Liver (tissue), 8 donors: ENCODE measurements at regions not wholly inside any gene's neighbourhood (a gene's known extent, or its start where the extent isn't known, plus 50 kb on each side); places are given as distances from the start of the nearest gene placed in this dataset.

Experiments used
- DNase-seq: peaks from one replicate; pipeline ENCODE4 v3.0.0-alpha.2; 2017; ENCODE audit warnings: low spot score
- H3K27ac ChIP-seq, 2 donors: one replicate each; pipeline ENCODE4 v1.7.0; 2013; ENCODE audit warnings: inconsistent platforms in 2 of 2, low read length in 2 of 2, control low read depth in 1 of 2, low read depth in 1 of 2, mild to moderate bottlenecking in 1 of 2
- H3K27me3 ChIP-seq, 4 donors: one replicate each; pipeline versions ENCODE4 v1.6.1 to v1.7.0; 2013; ENCODE audit warnings: low read length in 3 of 4, inconsistent platforms in 1 of 4, mild to moderate bottlenecking in 1 of 4, moderate library complexity in 1 of 4; ENCODE audit not compliant: control insufficient read depth in 4 of 4, insufficient read depth in 4 of 4
- H3K36me3 ChIP-seq, 4 donors: one replicate each; pipeline versions ENCODE4 v1.6.1 to v1.7.0; 2013; ENCODE audit warnings: low read length in 3 of 4, mild to moderate bottlenecking in 3 of 4, low read depth in 1 of 4, moderate library complexity in 1 of 4; ENCODE audit not compliant: control insufficient read depth in 4 of 4, insufficient read depth in 3 of 4
- H3K4me1 ChIP-seq, 4 donors: one replicate each; pipeline versions ENCODE4 v1.6.1 to v1.7.0; 2013; ENCODE audit warnings: low read length in 3 of 4, mild to moderate bottlenecking in 3 of 4, moderate library complexity in 1 of 4; ENCODE audit not compliant: control insufficient read depth in 4 of 4, insufficient read depth in 4 of 4
- H3K4me3 ChIP-seq, 3 donors: one replicate each; pipeline versions ENCODE4 v1.6.1 to v1.7.0; 2013; ENCODE audit warnings: low read length in 3 of 3, control low read depth in 1 of 3, low read depth in 1 of 3, mild to moderate bottlenecking in 1 of 3
- H3K9ac ChIP-seq, 2 donors: one replicate each; pipeline ENCODE4 v1.7.0; 2013; ENCODE audit warnings: low read length in 2 of 2, mild to moderate bottlenecking in 2 of 2, moderate library complexity in 2 of 2, control low read depth in 1 of 2, low read depth in 1 of 2
- H3K9me3 ChIP-seq, 4 donors: one replicate each; pipeline versions ENCODE4 v1.6.1 to v1.7.0; 2013; ENCODE audit warnings: low read length in 3 of 4; ENCODE audit not compliant: control insufficient read depth in 4 of 4
- EGR1 ChIP-seq, 2 donors: IDR thresholded peaks; 2 replicates each; pipeline ENCODE4 v1.6.1; 2016 to 2018; ENCODE audit warnings: antibody characterized with exemption in 2 of 2, low read depth in 2 of 2
- FOXA1 ChIP-seq: IDR thresholded peaks from 2 replicates; pipeline ENCODE4 v1.6.1; 2016; ENCODE audit warnings: antibody characterized with exemption
- GABPA ChIP-seq, 2 donors: IDR thresholded peaks in 1 of 2; conservative IDR thresholded peaks in 1 of 2; 2 replicates each; pipeline ENCODE4 v1.6.1; 2016; ENCODE audit warnings: antibody characterized with exemption in 2 of 2, mild to moderate bottlenecking in 1 of 2, moderate library complexity in 1 of 2
- HNF4A ChIP-seq, 2 donors: conservative IDR thresholded peaks; 2 replicates each; pipeline ENCODE4 v1.6.1; 2016; ENCODE audit warnings: antibody characterized with exemption in 2 of 2, mild to moderate bottlenecking in 2 of 2
- HNF4G ChIP-seq: IDR thresholded peaks from 2 replicates; pipeline ENCODE4 v1.6.1; 2016; ENCODE audit warnings: antibody characterized with exemption
- JUND ChIP-seq, 2 donors: IDR thresholded peaks; 2 replicates each; pipeline ENCODE4 v1.6.1; 2016; ENCODE audit warnings: antibody characterized with exemption in 2 of 2
- NR2F2 ChIP-seq: IDR thresholded peaks from 2 replicates; pipeline ENCODE4 v1.6.1; 2016; ENCODE audit warnings: antibody characterized with exemption
- RAD21 ChIP-seq, 2 donors: IDR thresholded peaks; 2 replicates each; pipeline ENCODE4 v1.6.1; 2016; ENCODE audit warnings: antibody characterized with exemption in 2 of 2, mild to moderate bottlenecking in 2 of 2
- REST ChIP-seq: IDR thresholded peaks from 2 replicates; pipeline ENCODE4 v1.6.1; 2016; ENCODE audit warnings: antibody characterized with exemption, mild to moderate bottlenecking
- RXRA ChIP-seq, 2 donors: IDR thresholded peaks; 2 replicates each; pipeline ENCODE4 v1.6.1; 2017 to 2018; ENCODE audit warnings: antibody characterized with exemption in 2 of 2, mild to moderate bottlenecking in 1 of 2
- SP1 ChIP-seq: IDR thresholded peaks from 2 replicates; pipeline ENCODE4 v1.6.1; 2018; ENCODE audit warnings: antibody characterized with exemption, mild to moderate bottlenecking
- TAF1 ChIP-seq: conservative IDR thresholded peaks from 2 replicates; pipeline ENCODE4 v1.6.1; 2016; ENCODE audit warnings: antibody characterized with exemption, mild to moderate bottlenecking
- ZBTB33 ChIP-seq: IDR thresholded peaks from 2 replicates; pipeline ENCODE4 v1.6.1; 2016; ENCODE audit warnings: antibody characterized with exemption
- WGBS: extraction: QIAGEN DNeasy Blood & Tissue Kit; methylation state at CpG from one replicate; pipeline ENCODE4 v1.1.7; 2013; 5-methylcytosine and 5-hydroxymethylcytosine counted together
- TF ChIP-seq, protein P1 (sequence below): fragments of 150-350 bp; IDR thresholded peaks from 2 replicates; pipeline ENCODE4 v1.5.1; 2017; ENCODE audit warnings: improper control_type of control experiment, low read depth, low read length; ENCODE audit not compliant: missing input control
- TF ChIP-seq, protein P2 (sequence below): IDR thresholded peaks from 2 replicates; pipeline ENCODE4 v1.6.1; 2016; ENCODE audit warnings: antibody characterized with exemption
- TF ChIP-seq, protein P3 (sequence below): IDR thresholded peaks from 2 replicates; pipeline ENCODE4 v1.6.1; 2016; ENCODE audit warnings: antibody characterized with exemption
- donor health status: healthy.
- donor health status: healthy.
- donor health status: healthy.
- donor health status: healthy.
- donor health status: healthy.

DNA sequence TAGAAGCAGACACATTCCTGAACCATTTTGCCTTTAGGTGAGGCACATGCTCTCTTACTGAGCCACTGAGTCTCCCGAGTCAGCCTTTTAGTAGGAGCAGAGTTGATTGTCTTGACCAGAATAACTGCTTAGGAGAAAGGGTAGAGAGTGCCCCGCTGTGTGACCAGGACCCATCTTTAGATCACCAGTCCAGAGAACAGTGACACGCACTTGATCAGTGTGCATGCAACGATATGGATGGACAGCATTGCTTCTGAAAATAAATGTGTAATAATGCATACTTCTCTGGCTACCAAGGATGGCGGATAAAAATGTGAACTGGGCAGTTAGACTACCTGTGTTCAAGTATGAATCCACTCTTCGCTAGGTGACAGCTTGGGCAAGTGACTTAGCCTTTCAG lies 897.7 kb downstream of the TRIML1 start:
- Histone ChIP-seq H3K4me3 (no peak overlapping the region), H3K4me1 (no peaks in the 10 kb centered on the region), H3K27me3 (peaks cover 0 to 7% (median 0%) of the 10 kb centered on the region in 4 donors), H3K36me3 (no peaks in the 10 kb centered on the region), H3K9me3 (peaks cover 0 to 6% (median 0%) of the 10 kb centered on the region in 4 donors), H3K9ac (no peak overlapping the region), H3K27ac (no peak overlapping the region)
- no peak for DNase-seq
- TF ChIP-seq, protein P1, sequence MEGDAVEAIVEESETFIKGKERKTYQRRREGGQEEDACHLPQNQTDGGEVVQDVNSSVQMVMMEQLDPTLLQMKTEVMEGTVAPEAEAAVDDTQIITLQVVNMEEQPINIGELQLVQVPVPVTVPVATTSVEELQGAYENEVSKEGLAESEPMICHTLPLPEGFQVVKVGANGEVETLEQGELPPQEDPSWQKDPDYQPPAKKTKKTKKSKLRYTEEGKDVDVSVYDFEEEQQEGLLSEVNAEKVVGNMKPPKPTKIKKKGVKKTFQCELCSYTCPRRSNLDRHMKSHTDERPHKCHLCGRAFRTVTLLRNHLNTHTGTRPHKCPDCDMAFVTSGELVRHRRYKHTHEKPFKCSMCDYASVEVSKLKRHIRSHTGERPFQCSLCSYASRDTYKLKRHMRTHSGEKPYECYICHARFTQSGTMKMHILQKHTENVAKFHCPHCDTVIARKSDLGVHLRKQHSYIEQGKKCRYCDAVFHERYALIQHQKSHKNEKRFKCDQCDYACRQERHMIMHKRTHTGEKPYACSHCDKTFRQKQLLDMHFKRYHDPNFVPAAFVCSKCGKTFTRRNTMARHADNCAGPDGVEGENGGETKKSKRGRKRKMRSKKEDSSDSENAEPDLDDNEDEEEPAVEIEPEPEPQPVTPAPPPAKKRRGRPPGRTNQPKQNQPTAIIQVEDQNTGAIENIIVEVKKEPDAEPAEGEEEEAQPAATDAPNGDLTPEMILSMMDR, result no peak
- no peak for TF ChIP-seq GABPA (IDR thresholded peaks at IDR 0.05 in 1 of 2, conservative IDR thresholded peaks at IDR 0.05 in 1 of 2)
- TF ChIP-seq HNF4A (conservative IDR thresholded peaks at IDR 0.05), result no peak
- no peak for TF ChIP-seq NR2F2
- TF ChIP-seq SP1, result no peak
- no peak for TF ChIP-seq HNF4G
- WGBS, result 67% methylated on average over 6 of the region's 6 CpGs

- Histone ChIP-seq H3K9ac (no peak overlapping the region), H3K27me3 (no peaks in the 10 kb centered on the region), H3K36me3 (no peaks in the 10 kb centered on the region), H3K9me3 (no peaks in the 10 kb centered on the region), H3K4me3 (no peak overlapping the region), H3K4me1 (no peaks in the 10 kb centered on the region), H3K27ac (no peak overlapping the region)
- TF ChIP-seq SP1 (no peak), FOXA1 (no peak), REST (no peak), NR2F2 (no peak), GABPA (IDR thresholded peaks at IDR 0.05 in 1 of 2, conservative IDR thresholded peaks at IDR 0.05 in 1 of 2) (no peak), HNF4G (no peak), RXRA (IDR thresholded peaks at IDR 0.05) (no peak), JUND (IDR thresholded peaks at IDR 0.05) (no peak), RAD21 (IDR thresholded peaks at IDR 0.05) (no peak), ZBTB33 (no peak), TAF1 (no peak), EGR1 (IDR thresholded peaks at IDR 0.05; ENCODE audit: low read depth in 2 of 2) (no peak), HNF4A (conservative IDR thresholded peaks at IDR 0.05) (no peak)
- TF ChIP-seq, protein P2, sequence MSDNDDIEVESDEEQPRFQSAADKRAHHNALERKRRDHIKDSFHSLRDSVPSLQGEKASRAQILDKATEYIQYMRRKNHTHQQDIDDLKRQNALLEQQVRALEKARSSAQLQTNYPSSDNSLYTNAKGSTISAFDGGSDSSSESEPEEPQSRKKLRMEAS, result no peak
- TF ChIP-seq, protein P1, result no peak
- TF ChIP-seq, protein P3, sequence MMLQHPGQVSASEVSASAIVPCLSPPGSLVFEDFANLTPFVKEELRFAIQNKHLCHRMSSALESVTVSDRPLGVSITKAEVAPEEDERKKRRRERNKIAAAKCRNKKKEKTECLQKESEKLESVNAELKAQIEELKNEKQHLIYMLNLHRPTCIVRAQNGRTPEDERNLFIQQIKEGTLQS, result no peak
- DNase-seq, result no peak
- WGBS, result 67% methylated on average over 1 of the region's 1 CpG
Measured at GRCh38 chr4:189046642-189047041, 894.0 kb upstream of the FRG1 start.
